ENCODE measurements at regions not wholly inside any gene's neighbourhood (a gene's known extent, or its start where the extent isn't known, plus 50 kb on each side); places are given as distances from the start of the nearest gene placed in this dataset.

DNA sequence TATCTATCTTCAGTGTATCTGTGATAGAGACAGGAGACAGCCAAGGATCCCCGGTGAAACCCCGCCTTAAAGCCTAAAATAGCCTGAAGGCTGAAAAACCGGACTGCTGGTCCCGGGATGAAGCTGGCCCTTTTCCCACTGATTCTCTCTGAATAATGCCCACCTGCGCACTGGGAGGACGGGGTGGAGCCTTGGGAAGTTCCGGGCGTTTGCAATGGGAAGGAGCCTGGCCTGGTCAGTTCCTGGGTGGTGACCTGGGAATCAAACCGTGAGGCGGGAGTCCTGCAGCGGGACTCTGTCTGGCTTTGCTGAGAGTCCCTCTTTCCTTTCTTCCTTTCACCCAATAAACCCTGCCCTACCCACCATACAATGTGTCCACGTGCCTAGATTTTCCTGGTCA, 157.9 kb downstream of the C3orf38 start:
- TF ChIP-seq, protein P1, sequence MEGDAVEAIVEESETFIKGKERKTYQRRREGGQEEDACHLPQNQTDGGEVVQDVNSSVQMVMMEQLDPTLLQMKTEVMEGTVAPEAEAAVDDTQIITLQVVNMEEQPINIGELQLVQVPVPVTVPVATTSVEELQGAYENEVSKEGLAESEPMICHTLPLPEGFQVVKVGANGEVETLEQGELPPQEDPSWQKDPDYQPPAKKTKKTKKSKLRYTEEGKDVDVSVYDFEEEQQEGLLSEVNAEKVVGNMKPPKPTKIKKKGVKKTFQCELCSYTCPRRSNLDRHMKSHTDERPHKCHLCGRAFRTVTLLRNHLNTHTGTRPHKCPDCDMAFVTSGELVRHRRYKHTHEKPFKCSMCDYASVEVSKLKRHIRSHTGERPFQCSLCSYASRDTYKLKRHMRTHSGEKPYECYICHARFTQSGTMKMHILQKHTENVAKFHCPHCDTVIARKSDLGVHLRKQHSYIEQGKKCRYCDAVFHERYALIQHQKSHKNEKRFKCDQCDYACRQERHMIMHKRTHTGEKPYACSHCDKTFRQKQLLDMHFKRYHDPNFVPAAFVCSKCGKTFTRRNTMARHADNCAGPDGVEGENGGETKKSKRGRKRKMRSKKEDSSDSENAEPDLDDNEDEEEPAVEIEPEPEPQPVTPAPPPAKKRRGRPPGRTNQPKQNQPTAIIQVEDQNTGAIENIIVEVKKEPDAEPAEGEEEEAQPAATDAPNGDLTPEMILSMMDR (IDR thresholded peaks at IDR 0.05), result no peak
- TF ChIP-seq, protein P2, sequence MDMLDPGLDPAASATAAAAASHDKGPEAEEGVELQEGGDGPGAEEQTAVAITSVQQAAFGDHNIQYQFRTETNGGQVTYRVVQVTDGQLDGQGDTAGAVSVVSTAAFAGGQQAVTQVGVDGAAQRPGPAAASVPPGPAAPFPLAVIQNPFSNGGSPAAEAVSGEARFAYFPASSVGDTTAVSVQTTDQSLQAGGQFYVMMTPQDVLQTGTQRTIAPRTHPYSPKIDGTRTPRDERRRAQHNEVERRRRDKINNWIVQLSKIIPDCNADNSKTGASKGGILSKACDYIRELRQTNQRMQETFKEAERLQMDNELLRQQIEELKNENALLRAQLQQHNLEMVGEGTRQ (CRISPR knock-in tag; IDR thresholded peaks at IDR 0.05), result no peak

All from WTC11 (cell line).